Stomach (tissue), 8 donors: ENCODE measurements at regions not wholly inside any gene's neighbourhood (a gene's known extent, or its start where the extent isn't known, plus 50 kb on each side); places are given as distances from the start of the nearest gene placed in this dataset.

ENCODE experiments used
- DNase-seq, 2 donors: peaks; one replicate each; pipeline versions ENCODE4 v3.0.0 to v3.0.0-alpha.2; 2013 to 2019
- H3K27ac ChIP-seq, 5 donors: fragments of 200-600 bp in 4 of 5; sonication (generic) in 4 of 5; one replicate each; pipeline ENCODE4 v1.5.1; 2013 to 2019; ENCODE audit warnings: mild to moderate bottlenecking in 1 of 5, moderate library complexity in 1 of 5
- H3K27me3 ChIP-seq, 3 donors: fragments of 200-600 bp; sonication (generic); one replicate each; pipeline ENCODE4 v1.5.1; 2017 to 2019; ENCODE audit warnings: mixed run types in 1 of 3
- H3K36me3 ChIP-seq, 4 donors: fragments of 200-600 bp; sonication (generic); 1 replicate in 3 of 4; 2 replicates in 1 of 4; pipeline ENCODE4 v1.5.1; 2016 to 2019
- H3K4me1 ChIP-seq, 4 donors: fragments of 200-600 bp; sonication (generic); one replicate each; pipeline ENCODE4 v1.5.1; 2016 to 2019
- H3K4me3 ChIP-seq, 4 donors: fragments of 200-600 bp; sonication (generic) in 3 of 4; one replicate each; pipeline ENCODE4 v1.5.1; 2016 to 2019; ENCODE audit warnings: mild to moderate bottlenecking in 1 of 4
- H3K9me3 ChIP-seq, 4 donors: fragments of 200-600 bp; sonication (generic); one replicate each; pipeline ENCODE4 v1.5.1; 2016 to 2019
- EP300 ChIP-seq: sonication (generic); formaldehyde crosslinking; IDR thresholded peaks from one replicate; pipeline ENCODE4 v1.6.1; 2017; ENCODE audit warnings: antibody characterized with exemption
- POLR2A ChIP-seq, 4 donors: fragments of 450-650 bp; IDR thresholded peaks; one replicate each; pipeline ENCODE4 v1.6.1; 2016; ENCODE audit warnings: antibody characterized with exemption in 4 of 4, control low read depth in 2 of 4, mild to moderate bottlenecking in 1 of 4, moderate library complexity in 1 of 4
- POLR2AphosphoS5 ChIP-seq, 3 donors: sonication (generic); formaldehyde crosslinking; IDR thresholded peaks; one replicate each; pipeline ENCODE4 v1.6.1; 2016; ENCODE audit warnings: antibody characterized with exemption in 3 of 3
- WGBS, 5 donors: extraction: QIAGEN DNeasy Blood & Tissue Kit in 3 of 5; methylation state at CpG; one replicate each; pipeline versions ENCODE4 v1.1.5 to v1.1.7; 2013 to 2018; 5-methylcytosine and 5-hydroxymethylcytosine counted together
- intact Hi-C: fragments of 100-400 bp; cut with DNase I; formaldehyde crosslinking; loops from one replicate; pipeline ENCODE4 v1.15.1; 2023; ENCODE audit warnings: low total_unique reads
- TF ChIP-seq, protein P1 (sequence below), 7 experiments: fragments of 450-650 bp in 4 of 7; fragments of 200-600 bp in 3 of 7; sonication (generic) in 3 of 7; IDR thresholded peaks; one replicate each; pipeline ENCODE4 v1.5.1; 2016 to 2019; ENCODE audit warnings: antibody characterized with exemption in 7 of 7, control low read depth in 2 of 7, mild to moderate bottlenecking in 1 of 7
- donor health status: healthy with polysubstance abuse.
- donor health status: Bipolar disorder and iron deficiency.
- donor health status: healthy.

DNA sequence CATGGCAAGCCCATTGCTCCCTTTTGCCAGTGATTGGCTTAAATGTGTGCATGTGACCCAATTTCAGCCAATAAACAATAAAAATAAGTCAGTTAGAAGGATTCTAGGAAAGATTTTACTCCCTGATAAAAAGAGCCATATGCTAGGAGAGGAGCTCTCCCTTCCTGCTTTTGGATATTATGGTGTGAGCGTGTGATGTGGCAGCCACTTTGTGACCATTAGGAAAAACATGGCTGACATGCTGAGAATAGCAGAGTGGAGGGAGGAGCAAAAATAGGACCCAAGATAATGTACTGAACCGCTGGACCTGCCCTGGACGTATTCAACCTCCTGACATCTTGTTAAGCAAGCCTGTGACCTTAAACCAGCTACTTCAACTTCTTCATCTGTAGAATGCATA lies 160.6 kb upstream of the MLN start:
- peaks cover 0 to 45% (median 5%) of the 10 kb centered on the region in 3 donors for H3K27me3 ChIP-seq
- H3K9me3 ChIP-seq = no peaks in the 10 kb centered on the region
- 85 to 92% (median 91%) methylated on average over 3 of the region's 3 CpGs for WGBS, 5 donors
- H3K4me1 ChIP-seq = no peaks in the 10 kb centered on the region
- intact Hi-C loops = no loop called here
- H3K27ac ChIP-seq = no peak overlapping the region
- H3K4me3 ChIP-seq = no peak overlapping the region
- DNase-seq = no peak
- TF ChIP-seq, protein P1, sequence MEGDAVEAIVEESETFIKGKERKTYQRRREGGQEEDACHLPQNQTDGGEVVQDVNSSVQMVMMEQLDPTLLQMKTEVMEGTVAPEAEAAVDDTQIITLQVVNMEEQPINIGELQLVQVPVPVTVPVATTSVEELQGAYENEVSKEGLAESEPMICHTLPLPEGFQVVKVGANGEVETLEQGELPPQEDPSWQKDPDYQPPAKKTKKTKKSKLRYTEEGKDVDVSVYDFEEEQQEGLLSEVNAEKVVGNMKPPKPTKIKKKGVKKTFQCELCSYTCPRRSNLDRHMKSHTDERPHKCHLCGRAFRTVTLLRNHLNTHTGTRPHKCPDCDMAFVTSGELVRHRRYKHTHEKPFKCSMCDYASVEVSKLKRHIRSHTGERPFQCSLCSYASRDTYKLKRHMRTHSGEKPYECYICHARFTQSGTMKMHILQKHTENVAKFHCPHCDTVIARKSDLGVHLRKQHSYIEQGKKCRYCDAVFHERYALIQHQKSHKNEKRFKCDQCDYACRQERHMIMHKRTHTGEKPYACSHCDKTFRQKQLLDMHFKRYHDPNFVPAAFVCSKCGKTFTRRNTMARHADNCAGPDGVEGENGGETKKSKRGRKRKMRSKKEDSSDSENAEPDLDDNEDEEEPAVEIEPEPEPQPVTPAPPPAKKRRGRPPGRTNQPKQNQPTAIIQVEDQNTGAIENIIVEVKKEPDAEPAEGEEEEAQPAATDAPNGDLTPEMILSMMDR (IDR thresholded peaks at IDR 0.05) = no peak
- TF ChIP-seq POLR2A (IDR thresholded peaks at IDR 0.05) (no peak), EP300 (no peak), POLR2AphosphoS5 (IDR thresholded peaks at IDR 0.05) (no peak)
- H3K36me3 ChIP-seq = no peaks in the 10 kb centered on the region

DNA sequence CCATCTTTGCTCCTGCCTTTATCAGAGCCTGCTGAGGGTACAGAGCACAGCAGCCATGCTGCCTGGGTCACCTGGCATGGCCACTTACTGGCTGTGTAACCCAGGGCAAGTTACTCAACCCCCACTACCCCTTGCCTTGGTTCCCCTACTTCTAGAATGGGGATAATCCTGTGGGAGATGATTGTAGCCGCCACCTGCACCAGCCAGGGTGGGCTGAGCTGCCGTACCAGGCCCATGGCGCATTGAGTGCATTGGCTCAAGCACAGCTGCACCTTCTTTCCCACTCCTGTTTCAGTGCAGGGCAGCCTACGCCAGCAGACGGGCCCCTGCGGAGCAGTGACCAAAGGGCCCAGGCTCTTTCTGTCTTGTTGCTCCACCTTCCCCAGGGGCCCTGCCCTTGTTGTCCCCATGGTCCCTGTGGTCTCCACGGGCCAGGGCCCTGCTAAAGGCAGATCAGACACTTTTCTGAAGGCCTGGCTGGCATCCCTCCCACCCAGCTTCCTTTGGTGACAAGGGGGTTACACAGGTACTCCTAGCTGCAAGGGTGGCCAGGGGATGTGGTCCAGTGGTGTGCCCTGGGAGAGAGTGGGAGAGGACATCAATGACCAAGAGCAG lies 159.4 kb upstream of the MLN start:
- H3K4me1 ChIP-seq = no peaks in the 10 kb centered on the region
- DNase-seq = no peak
- 88 to 97% (median 89%) methylated on average over 3 to 7 of the region's 7 CpGs for WGBS, 5 donors
- H3K4me3 ChIP-seq = no peak overlapping the region
- H3K36me3 ChIP-seq = no peaks in the 10 kb centered on the region
- H3K9me3 ChIP-seq = no peaks in the 10 kb centered on the region
- peaks cover 0 to 51% (median 5%) of the 10 kb centered on the region in 3 donors for H3K27me3 ChIP-seq
- intact Hi-C loops = no loop called here
- H3K27ac ChIP-seq = no peak overlapping the region
- TF ChIP-seq POLR2A (IDR thresholded peaks at IDR 0.05) = no peak
- TF ChIP-seq, protein P1 (IDR thresholded peaks at IDR 0.05) = no peak
- TF ChIP-seq POLR2AphosphoS5 (IDR thresholded peaks at IDR 0.05) = no peak

DNA sequence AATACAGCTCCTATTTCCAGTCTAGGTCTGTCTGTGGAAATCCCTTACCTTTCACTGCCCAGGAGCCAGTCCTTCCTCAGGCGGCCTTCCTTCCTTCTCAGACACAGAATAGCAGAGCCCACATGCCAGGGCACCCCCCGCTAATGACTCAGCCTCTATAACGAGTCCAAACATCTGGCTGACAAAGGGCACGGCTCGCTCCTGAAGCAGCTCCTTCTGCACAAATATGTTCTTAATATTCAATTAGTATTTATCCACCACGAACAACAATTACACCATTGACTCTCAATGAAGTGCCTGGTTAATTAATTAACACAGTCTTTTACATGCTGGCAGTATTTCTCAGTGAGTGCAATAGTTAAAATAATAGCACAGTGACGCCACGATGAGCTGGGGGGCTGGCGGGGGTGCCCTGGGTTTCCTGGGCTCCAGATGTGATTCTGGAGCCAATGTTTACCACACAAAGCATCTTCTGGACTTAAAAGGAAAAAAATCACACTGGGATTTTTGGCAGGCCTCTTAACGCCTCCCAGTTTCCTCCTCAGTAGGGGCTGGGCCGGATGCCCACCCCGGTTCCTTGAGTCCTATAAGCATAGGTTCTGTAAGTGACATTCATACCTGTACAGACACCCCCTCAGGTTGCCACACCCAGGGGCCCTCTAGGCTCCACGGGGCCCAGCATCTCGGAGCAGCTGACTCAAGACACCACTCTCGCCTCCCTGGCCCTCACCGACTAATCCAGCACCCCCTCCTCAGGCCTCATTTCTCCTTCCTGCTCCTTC lies 158.6 kb upstream of the MLN start:
- H3K27me3 ChIP-seq = peaks cover 0 to 47% (median 3%) of the 10 kb centered on the region in 3 donors
- no peaks in the 10 kb centered on the region for H3K9me3 ChIP-seq
- DNase-seq = peak in 1 of 2 donors; percentile 52
- no peak overlapping the region for H3K4me3 ChIP-seq
- H3K27ac ChIP-seq = no peak overlapping the region
- no peak for TF ChIP-seq POLR2AphosphoS5 (IDR thresholded peaks at IDR 0.05)
- TF ChIP-seq, protein P1 (IDR thresholded peaks at IDR 0.05) = no peak
- no peak for TF ChIP-seq POLR2A (IDR thresholded peaks at IDR 0.05)
- no peak for TF ChIP-seq EP300
- no peaks in the 10 kb centered on the region for H3K4me1 ChIP-seq
- no peaks in the 10 kb centered on the region for H3K36me3 ChIP-seq
- 62 to 73% (median 64%) methylated on average over 16 of the region's 16 CpGs for WGBS, 5 donors
- intact Hi-C loops = no loop called here

DNA sequence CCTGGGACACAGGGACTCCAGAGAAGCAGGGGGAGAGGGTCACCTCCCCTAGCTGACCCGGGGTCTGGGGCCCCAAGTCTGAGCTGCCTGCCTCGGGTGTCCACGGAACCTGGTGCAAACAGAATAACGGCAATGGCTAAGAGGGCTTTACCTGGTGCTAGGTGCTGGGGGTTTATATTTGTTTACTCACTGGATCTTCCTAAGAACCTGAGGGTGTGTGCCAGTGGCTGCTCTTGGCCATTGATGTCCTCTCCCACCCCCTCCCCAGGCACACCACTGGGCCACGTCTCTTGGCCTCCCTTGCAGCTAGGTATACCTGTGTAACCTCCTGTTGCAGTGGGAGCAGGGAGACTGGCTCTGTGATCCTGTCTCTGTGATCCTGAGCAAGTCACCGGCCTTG lies 157.9 kb upstream of the MLN start:
- Histone ChIP-seq H3K4me3 (no peak overlapping the region), H3K36me3 (no peaks in the 10 kb centered on the region), H3K9me3 (no peaks in the 10 kb centered on the region), H3K4me1 (no peaks in the 10 kb centered on the region), H3K27me3 (peaks cover 0 to 41% (median 0%) of the 10 kb centered on the region in 3 donors), H3K27ac (no peak overlapping the region)
- 83 to 90% (median 88%) methylated on average over 6 of the region's 6 CpGs for WGBS, 5 donors
- intact Hi-C loops = no loop called here
- no peak for DNase-seq
- TF ChIP-seq POLR2A (IDR thresholded peaks at IDR 0.05) (no peak), EP300 (no peak), POLR2AphosphoS5 (IDR thresholded peaks at IDR 0.05) (no peak)
- TF ChIP-seq, protein P1 (IDR thresholded peaks at IDR 0.05) = no peak
